Uterus (tissue), 2 donors: ENCODE measurements at regions not wholly inside any gene's neighbourhood (a gene's known extent, or its start where the extent isn't known, plus 50 kb on each side); places are given as distances from the start of the nearest gene placed in this dataset.

Experiments used
- POLR2A ChIP-seq, 2 donors: fragments of 450-650 bp; IDR thresholded peaks; one replicate each; pipeline ENCODE4 v1.6.1; 2016; ENCODE audit warnings: antibody characterized with exemption in 2 of 2, mild to moderate bottlenecking in 1 of 2, moderate library complexity in 1 of 2
- TF ChIP-seq, protein P1 (sequence below), 4 experiments: fragments of 200-600 bp in 2 of 4; fragments of 450-650 bp in 2 of 4; sonication (generic) in 2 of 4; IDR thresholded peaks; one replicate each; pipeline ENCODE4 v1.5.1; 2016 to 2019; ENCODE audit warnings: antibody characterized with exemption in 4 of 4, mild to moderate bottlenecking in 2 of 4, moderate library complexity in 1 of 4

DNA sequence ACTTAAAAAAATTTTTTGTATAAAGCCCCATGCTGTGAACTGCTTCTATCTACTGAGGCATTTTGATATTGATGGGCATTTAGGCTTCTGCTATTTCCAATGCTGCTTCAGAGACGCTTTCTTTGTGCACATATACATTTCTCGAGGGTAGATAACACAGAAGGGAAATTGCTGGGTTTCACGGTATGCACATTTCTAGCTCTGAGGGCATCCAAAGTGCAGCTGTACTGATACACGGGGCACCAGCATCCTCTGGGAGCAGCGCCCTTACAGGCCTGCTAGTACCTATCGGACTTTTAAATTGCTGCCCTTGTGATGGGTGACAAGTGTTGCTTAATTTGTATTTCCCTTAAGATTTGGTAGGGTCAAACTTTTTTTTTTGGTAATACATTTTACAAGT is 88.6 kb downstream of the KCTD15 start:
- TF ChIP-seq, protein P1, sequence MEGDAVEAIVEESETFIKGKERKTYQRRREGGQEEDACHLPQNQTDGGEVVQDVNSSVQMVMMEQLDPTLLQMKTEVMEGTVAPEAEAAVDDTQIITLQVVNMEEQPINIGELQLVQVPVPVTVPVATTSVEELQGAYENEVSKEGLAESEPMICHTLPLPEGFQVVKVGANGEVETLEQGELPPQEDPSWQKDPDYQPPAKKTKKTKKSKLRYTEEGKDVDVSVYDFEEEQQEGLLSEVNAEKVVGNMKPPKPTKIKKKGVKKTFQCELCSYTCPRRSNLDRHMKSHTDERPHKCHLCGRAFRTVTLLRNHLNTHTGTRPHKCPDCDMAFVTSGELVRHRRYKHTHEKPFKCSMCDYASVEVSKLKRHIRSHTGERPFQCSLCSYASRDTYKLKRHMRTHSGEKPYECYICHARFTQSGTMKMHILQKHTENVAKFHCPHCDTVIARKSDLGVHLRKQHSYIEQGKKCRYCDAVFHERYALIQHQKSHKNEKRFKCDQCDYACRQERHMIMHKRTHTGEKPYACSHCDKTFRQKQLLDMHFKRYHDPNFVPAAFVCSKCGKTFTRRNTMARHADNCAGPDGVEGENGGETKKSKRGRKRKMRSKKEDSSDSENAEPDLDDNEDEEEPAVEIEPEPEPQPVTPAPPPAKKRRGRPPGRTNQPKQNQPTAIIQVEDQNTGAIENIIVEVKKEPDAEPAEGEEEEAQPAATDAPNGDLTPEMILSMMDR (IDR thresholded peaks at IDR 0.05), result no peak
- TF ChIP-seq POLR2A (IDR thresholded peaks at IDR 0.05), result no peak
